ENCODE measurements at regions not wholly inside any gene's neighbourhood (a gene's known extent, or its start where the extent isn't known, plus 50 kb on each side); places are given as distances from the start of the nearest gene placed in this dataset.

- Histone ChIP-seq H3K27ac (ENCODE audit: low read length) (no peak overlapping the region), H3K4me3 (ENCODE audit: low read length) (no peak overlapping the region), H3K9me3 (replicated peaks; ENCODE audit: control insufficient read depth, low read depth, low read length) (no peaks in the 10 kb centered on the region), H3K36me3 (ENCODE audit: control insufficient read depth, insufficient read depth, low read length) (no peaks in the 10 kb centered on the region), H3K4me1 (ENCODE audit: control insufficient read depth, insufficient read depth, low read length) (no peaks in the 10 kb centered on the region), H3K27me3 (ENCODE audit: control insufficient read depth, insufficient read depth, low read length) (peaks cover 6% of the 10 kb centered on the region)
- no peak for DNase-seq
- WGBS (ENCODE audit: insufficient coverage): 92% methylated on average over 1 of the region's 3 CpGs
Measured at GRCh38 chr2:62447411-62447810, 58.6 kb downstream of the TMEM17 start.

- no peaks in the 10 kb centered on the region for H3K9me3 ChIP-seq (replicated peaks; ENCODE audit: control insufficient read depth, low read depth, low read length)
Measured at GRCh38 chr2:62446491-62446890, 59.5 kb downstream of the TMEM17 start.

GRCh38 chr2:62443886-62444285 lies 62.1 kb downstream of the TMEM17 start:
- H3K27ac ChIP-seq (ENCODE audit: low read length): no peak overlapping the region
- no peak for DNase-seq
- no peaks in the 10 kb centered on the region for H3K4me1 ChIP-seq (ENCODE audit: control insufficient read depth, insufficient read depth, low read length)
- H3K27me3 ChIP-seq (ENCODE audit: control insufficient read depth, insufficient read depth, low read length): peaks cover 6% of the 10 kb centered on the region
- H3K36me3 ChIP-seq (ENCODE audit: control insufficient read depth, insufficient read depth, low read length): no peaks in the 10 kb centered on the region
- no peaks in the 10 kb centered on the region for H3K9me3 ChIP-seq (replicated peaks; ENCODE audit: control insufficient read depth, low read depth, low read length)
- no peak overlapping the region for H3K4me3 ChIP-seq (ENCODE audit: low read length)
- WGBS (ENCODE audit: insufficient coverage): 40% methylated on average over 1 of the region's 4 CpGs

More at GRCh38 chr2:62446491-62446890, 59.5 kb downstream of the TMEM17 start:
- no peak overlapping the region for H3K4me3 ChIP-seq (ENCODE audit: low read length)
- H3K36me3 ChIP-seq (ENCODE audit: control insufficient read depth, insufficient read depth, low read length): no peaks in the 10 kb centered on the region
- H3K4me1 ChIP-seq (ENCODE audit: control insufficient read depth, insufficient read depth, low read length): no peaks in the 10 kb centered on the region
- DNase-seq: no peak
- H3K27ac ChIP-seq (ENCODE audit: low read length): no peak overlapping the region
- peaks cover 6% of the 10 kb centered on the region for H3K27me3 ChIP-seq (ENCODE audit: control insufficient read depth, insufficient read depth, low read length)
- no CpG with 5 or more reads among the region's 1 CpG for WGBS (ENCODE audit: insufficient coverage)

- no peak for DNase-seq
- H3K9me3 ChIP-seq (replicated peaks; ENCODE audit: control insufficient read depth, low read depth, low read length): no peaks in the 10 kb centered on the region
- no peaks in the 10 kb centered on the region for H3K36me3 ChIP-seq (ENCODE audit: control insufficient read depth, insufficient read depth, low read length)
- no peak overlapping the region for H3K27ac ChIP-seq (ENCODE audit: low read length)
- no peaks in the 10 kb centered on the region for H3K4me1 ChIP-seq (ENCODE audit: control insufficient read depth, insufficient read depth, low read length)
- 95% methylated on average over 3 of the region's 4 CpGs for WGBS (ENCODE audit: insufficient coverage)
- no peak overlapping the region for H3K4me3 ChIP-seq (ENCODE audit: low read length)
- peaks cover 4% of the 10 kb centered on the region for H3K27me3 ChIP-seq (ENCODE audit: control insufficient read depth, insufficient read depth, low read length)
Measured at GRCh38 chr2:62443471-62443870, 62.5 kb downstream of the TMEM17 start.

GRCh38 chr2:62441824-62442223 lies 64.2 kb downstream of the TMEM17 start:
- Histone ChIP-seq H3K4me1 (ENCODE audit: control insufficient read depth, insufficient read depth, low read length) (no peaks in the 10 kb centered on the region), H3K27ac (ENCODE audit: low read length) (no peak overlapping the region), H3K9me3 (replicated peaks; ENCODE audit: control insufficient read depth, low read depth, low read length) (no peaks in the 10 kb centered on the region), H3K27me3 (ENCODE audit: control insufficient read depth, insufficient read depth, low read length) (peaks cover 4% of the 10 kb centered on the region), H3K4me3 (ENCODE audit: low read length) (no peak overlapping the region), H3K36me3 (ENCODE audit: control insufficient read depth, insufficient read depth, low read length) (no peaks in the 10 kb centered on the region)
- WGBS (ENCODE audit: insufficient coverage): 85% methylated on average over 6 of the region's 6 CpGs
- no peak for DNase-seq

- Histone ChIP-seq H3K27ac (ENCODE audit: low read length) (no peak overlapping the region), H3K4me1 (ENCODE audit: control insufficient read depth, insufficient read depth, low read length) (no peaks in the 10 kb centered on the region), H3K9me3 (replicated peaks; ENCODE audit: control insufficient read depth, low read depth, low read length) (no peaks in the 10 kb centered on the region), H3K4me3 (ENCODE audit: low read length) (no peak overlapping the region), H3K27me3 (ENCODE audit: control insufficient read depth, insufficient read depth, low read length) (peaks cover 4% of the 10 kb centered on the region), H3K36me3 (ENCODE audit: control insufficient read depth, insufficient read depth, low read length) (no peaks in the 10 kb centered on the region)
- no peak for DNase-seq
- 75% methylated on average over 4 of the region's 5 CpGs for WGBS (ENCODE audit: insufficient coverage)
Measured at GRCh38 chr2:62441421-62441820, 64.6 kb downstream of the TMEM17 start.

GRCh38 chr2:62440281-62440946 lies 65.6 kb downstream of the TMEM17 start:
- Histone ChIP-seq H3K9me3 (replicated peaks; ENCODE audit: control insufficient read depth, low read depth, low read length) (no peaks in the 10 kb centered on the region), H3K4me1 (ENCODE audit: control insufficient read depth, insufficient read depth, low read length) (no peaks in the 10 kb centered on the region), H3K27me3 (ENCODE audit: control insufficient read depth, insufficient read depth, low read length) (peaks cover 4% of the 10 kb centered on the region), H3K4me3 (ENCODE audit: low read length) (no peak overlapping the region), H3K27ac (ENCODE audit: low read length) (no peak overlapping the region), H3K36me3 (ENCODE audit: control insufficient read depth, insufficient read depth, low read length) (no peaks in the 10 kb centered on the region)
- no peak for DNase-seq
- 61% methylated on average over 2 of the region's 6 CpGs for whole genome bisulfite sequencing (ENCODE audit: insufficient coverage)

GRCh38 chr2:62439425-62439824 lies 66.6 kb downstream of the TMEM17 start:
- peaks cover 4% of the 10 kb centered on the region for H3K27me3 ChIP-seq (ENCODE audit: control insufficient read depth, insufficient read depth, low read length)
- WGBS (ENCODE audit: insufficient coverage): 88% methylated on average over 3 of the region's 3 CpGs
- no peak overlapping the region for H3K27ac ChIP-seq (ENCODE audit: low read length)

GRCh38 chr2:62437785-62438184 lies 68.2 kb downstream of the TMEM17 start:
- H3K27ac ChIP-seq (ENCODE audit: low read length): no peak overlapping the region
- no peaks in the 10 kb centered on the region for H3K9me3 ChIP-seq (replicated peaks; ENCODE audit: control insufficient read depth, low read depth, low read length)
- H3K36me3 ChIP-seq (ENCODE audit: control insufficient read depth, insufficient read depth, low read length): no peaks in the 10 kb centered on the region
- WGBS (ENCODE audit: insufficient coverage): no CpG with 5 or more reads among the region's 5 CpGs
- H3K4me3 ChIP-seq (ENCODE audit: low read length): no peak overlapping the region
- H3K4me1 ChIP-seq (ENCODE audit: control insufficient read depth, insufficient read depth, low read length): no peaks in the 10 kb centered on the region
- H3K27me3 ChIP-seq (ENCODE audit: control insufficient read depth, insufficient read depth, low read length): no peaks in the 10 kb centered on the region
- no peak for DNase-seq

More at GRCh38 chr2:62439425-62439824, 66.6 kb downstream of the TMEM17 start:
- H3K9me3 ChIP-seq (replicated peaks; ENCODE audit: control insufficient read depth, low read depth, low read length): no peaks in the 10 kb centered on the region
- no peak overlapping the region for H3K4me3 ChIP-seq (ENCODE audit: low read length)
- H3K4me1 ChIP-seq (ENCODE audit: control insufficient read depth, insufficient read depth, low read length): no peaks in the 10 kb centered on the region
- no peaks in the 10 kb centered on the region for H3K36me3 ChIP-seq (ENCODE audit: control insufficient read depth, insufficient read depth, low read length)
- DNase-seq: no peak

- WGBS (ENCODE audit: insufficient coverage): 81% methylated on average over 1 of the region's 3 CpGs
- no peaks in the 10 kb centered on the region for H3K9me3 ChIP-seq (replicated peaks; ENCODE audit: control insufficient read depth, low read depth, low read length)
- H3K4me1 ChIP-seq (ENCODE audit: control insufficient read depth, insufficient read depth, low read length): no peaks in the 10 kb centered on the region
- no peak overlapping the region for H3K27ac ChIP-seq (ENCODE audit: low read length)
- H3K4me3 ChIP-seq (ENCODE audit: low read length): no peak overlapping the region
- H3K36me3 ChIP-seq (ENCODE audit: control insufficient read depth, insufficient read depth, low read length): no peaks in the 10 kb centered on the region
- DNase-seq: no peak
- no peaks in the 10 kb centered on the region for H3K27me3 ChIP-seq (ENCODE audit: control insufficient read depth, insufficient read depth, low read length)
Measured at GRCh38 chr2:62435720-62436119, 70.3 kb downstream of the TMEM17 start.

GRCh38 chr2:62432407-62432806 lies 73.6 kb downstream of the TMEM17 start:
- no peaks in the 10 kb centered on the region for H3K27me3 ChIP-seq (ENCODE audit: control insufficient read depth, insufficient read depth, low read length)
- no peaks in the 10 kb centered on the region for H3K4me1 ChIP-seq (ENCODE audit: control insufficient read depth, insufficient read depth, low read length)
- H3K27ac ChIP-seq (ENCODE audit: low read length): no peak overlapping the region
- no peak for DNase-seq
- no CpG with 5 or more reads among the region's 3 CpGs for WGBS (ENCODE audit: insufficient coverage)
- H3K36me3 ChIP-seq (ENCODE audit: control insufficient read depth, insufficient read depth, low read length): no peaks in the 10 kb centered on the region
- no peaks in the 10 kb centered on the region for H3K9me3 ChIP-seq (replicated peaks; ENCODE audit: control insufficient read depth, low read depth, low read length)
- H3K4me3 ChIP-seq (ENCODE audit: low read length): no peak overlapping the region

Measured in muscle of leg (tissue), 3 donors.